T-cell (primary cell): ENCODE measurements at regions not wholly inside any gene's neighbourhood (a gene's known extent, or its start where the extent isn't known, plus 50 kb on each side); places are given as distances from the start of the nearest gene placed in this dataset.

Experiments used
- ATAC-seq, 4 experiments: fragments of 200-7000 bp in 3 of 4; fragments of 150-1000 bp in 1 of 4; cut with Tn5 transposase; replicated peaks in 1 of 4; 1 replicate in 3 of 4; 2 replicates in 1 of 4; pipeline ENCODE4 v1.10.0; 2021; ENCODE audit warnings: moderate library complexity in 3 of 4, mild to moderate bottlenecking in 2 of 4, moderate number of reproducible peaks in 1 of 4
- CTCF ChIA-PET, 2 donors: fragments of 300-600 bp; sonication (Branson Sonifier 250); formaldehyde crosslinking; loops; one replicate each; lab custom pipeline; 2022; ENCODE audit warnings: antibody characterized with exemption in 2 of 2; lab: Charles Lee
- POLR2A ChIA-PET, 2 donors: fragments of 300-600 bp; sonication (Branson Sonifier 250); formaldehyde crosslinking; loops; one replicate each; lab custom pipeline; 2022; ENCODE audit warnings: antibody characterized with exemption in 2 of 2; lab: Charles Lee
- DNase-seq, 35 experiments: peaks; one replicate each; pipeline versions ENCODE4 v3.0.0 to v3.0.0-alpha.2; 2013 to 2023
- H3K27ac ChIP-seq: one replicate; pipeline ENCODE4 v1.5.1; 2013; ENCODE audit warnings: low read length
- H3K27me3 ChIP-seq, 2 experiments: replicated peaks in 1 of 2; 1 replicate in 1 of 2; 2 replicates in 1 of 2; pipeline versions ENCODE4 v1.6.1 to v1.7.0; 2013; ENCODE audit warnings: low read length in 1 of 2, mixed read lengths in 1 of 2; ENCODE audit not compliant: control insufficient read depth in 2 of 2, insufficient read depth in 2 of 2; ENCODE audit errors: extremely low read depth in 1 of 2
- H3K36me3 ChIP-seq, 2 donors: 1 replicate in 1 of 2; 2 replicates in 1 of 2; pipeline versions ENCODE4 v1.6.1 to v1.7.0; 2013; ENCODE audit warnings: low read length in 1 of 2; ENCODE audit not compliant: control insufficient read depth in 2 of 2, insufficient read depth in 1 of 2; ENCODE audit errors: extremely low read depth in 1 of 2
- H3K4me1 ChIP-seq, 2 experiments: 1 replicate in 1 of 2; 2 replicates in 1 of 2; pipeline versions ENCODE4 v1.6.1 to v1.7.0; 2013; ENCODE audit warnings: low read length in 2 of 2, mixed read lengths in 1 of 2; ENCODE audit not compliant: insufficient read depth in 2 of 2, control insufficient read depth in 1 of 2; ENCODE audit errors: extremely low read depth in 1 of 2
- H3K4me3 ChIP-seq, 2 donors: 1 replicate in 1 of 2; 2 replicates in 1 of 2; pipeline versions ENCODE4 v1.5.1 to v1.7.0; 2013; ENCODE audit warnings: mild to moderate bottlenecking in 2 of 2, low read length in 1 of 2, moderate library complexity in 1 of 2; ENCODE audit not compliant: control insufficient read depth in 1 of 2; ENCODE audit errors: extremely low read depth in 1 of 2
- H3K9me3 ChIP-seq: 2 replicates; pipeline ENCODE4 v1.7.0; 2013
- H3K27ac Mint-ChIP-seq, 2 donors: one replicate each; pipeline ENCODE4 v1.8.0; 2020 to 2021; ENCODE audit warnings: mild to moderate bottlenecking in 2 of 2, mixed read lengths in 2 of 2
- H3K27me3 Mint-ChIP-seq, 2 donors: one replicate each; pipeline ENCODE4 v1.8.0; 2021 to 2022; ENCODE audit warnings: mixed read lengths in 2 of 2
- H3K36me3 Mint-ChIP-seq: one replicate; pipeline ENCODE4 v1.8.0; 2021; ENCODE audit warnings: mixed read lengths
- H3K4me1 Mint-ChIP-seq, 3 donors: one replicate each; pipeline ENCODE4 v1.8.0; 2020 to 2022; ENCODE audit warnings: mixed read lengths in 3 of 3, mild to moderate bottlenecking in 1 of 3
- H3K4me3 Mint-ChIP-seq, 3 donors: one replicate each; pipeline ENCODE4 v1.8.0; 2020 to 2022; ENCODE audit warnings: mild to moderate bottlenecking in 3 of 3, mixed read lengths in 3 of 3, moderate library complexity in 3 of 3
- H3K9me3 Mint-ChIP-seq, 3 donors: one replicate each; pipeline ENCODE4 v1.8.0; 2020 to 2022; ENCODE audit warnings: mixed read lengths in 3 of 3
- WGBS: methylation state at CpG from one replicate; pipeline ENCODE4 v1.1.5; 2013; ENCODE audit warnings: missing lambda C conversion rate; ENCODE audit not compliant: insufficient coverage; 5-methylcytosine and 5-hydroxymethylcytosine counted together

DNA sequence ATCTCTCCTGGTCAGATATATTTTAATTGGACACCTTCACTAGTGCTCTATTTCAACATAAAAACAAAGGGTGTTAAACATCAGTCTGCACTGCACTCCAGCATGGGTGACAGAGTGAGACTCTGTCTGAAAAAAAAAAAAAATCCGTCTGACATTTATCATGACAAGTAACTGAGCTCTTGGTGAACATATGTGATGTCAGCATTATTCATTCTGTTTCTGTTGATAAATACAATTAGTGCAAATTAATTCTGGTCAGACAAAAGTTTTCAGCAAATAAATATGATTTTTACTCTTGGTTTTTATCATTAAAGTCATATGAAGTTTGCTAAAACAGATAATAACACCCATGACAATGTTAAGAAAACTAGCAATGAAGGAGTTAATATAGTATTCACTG, 692.8 kb upstream of the GRM3 start:
- H3K27ac Mint-ChIP-seq: no peak overlapping the region
- Histone ChIP-seq H3K27me3 (no peaks in the 10 kb centered on the region), H3K9me3 (peaks cover 2% of the 10 kb centered on the region), H3K4me3 (no peak overlapping the region), H3K36me3 (no peaks in the 10 kb centered on the region), H3K4me1 (no peaks in the 10 kb centered on the region), H3K27ac (no peak overlapping the region)
- no peaks in the 10 kb centered on the region for H3K4me1 Mint-ChIP-seq
- no peaks in the 10 kb centered on the region for H3K36me3 Mint-ChIP-seq
- no peaks in the 10 kb centered on the region for H3K27me3 Mint-ChIP-seq
- POLR2A ChIA-PET: no interaction called here
- DNase-seq (no peak), ATAC-seq (no peak)
- peaks cover 22 to 48% (median 26%) of the 10 kb centered on the region in 3 donors for H3K9me3 Mint-ChIP-seq
- WGBS: no CpG with 5 or more reads among the region's 1 CpG
- CTCF ChIA-PET: no interaction called here
- H3K4me3 Mint-ChIP-seq: no peak overlapping the region

DNA sequence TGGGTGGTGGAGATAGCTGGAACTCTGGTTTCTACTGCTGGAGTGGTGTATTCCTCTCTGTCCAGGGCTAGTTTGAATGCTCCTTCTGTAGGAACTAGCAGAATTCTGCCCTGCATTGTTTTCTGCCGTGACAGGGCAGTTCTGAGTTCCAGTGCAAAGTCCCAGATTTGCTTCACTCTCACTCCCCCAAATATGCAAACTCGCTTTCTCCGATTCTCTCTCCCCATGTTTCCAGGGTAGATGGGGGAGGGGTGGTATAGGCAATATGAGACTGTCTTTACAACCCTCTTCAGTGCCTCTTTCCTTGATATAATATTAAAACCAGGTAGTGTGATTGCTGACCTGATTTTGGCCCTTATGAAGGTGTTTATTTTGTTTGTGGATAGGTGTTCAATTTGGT, 693.3 kb upstream of the GRM3 start:
- no peaks in the 10 kb centered on the region for H3K4me1 Mint-ChIP-seq
- Histone ChIP-seq H3K36me3 (no peaks in the 10 kb centered on the region), H3K4me3 (no peak overlapping the region), H3K4me1 (no peaks in the 10 kb centered on the region), H3K27ac (no peak overlapping the region), H3K27me3 (no peaks in the 10 kb centered on the region), H3K9me3 (peaks cover 2% of the 10 kb centered on the region)
- peaks cover 22 to 47% (median 23%) of the 10 kb centered on the region in 3 donors for H3K9me3 Mint-ChIP-seq
- CTCF ChIA-PET: no interaction called here
- no peak overlapping the region for H3K27ac Mint-ChIP-seq
- POLR2A ChIA-PET: no interaction called here
- DNase-seq (no peak), ATAC-seq (no peak)
- no CpG with 5 or more reads among the region's 3 CpGs for WGBS
- no peak overlapping the region for H3K4me3 Mint-ChIP-seq
- H3K27me3 Mint-ChIP-seq: no peaks in the 10 kb centered on the region
- H3K36me3 Mint-ChIP-seq: no peaks in the 10 kb centered on the region

DNA sequence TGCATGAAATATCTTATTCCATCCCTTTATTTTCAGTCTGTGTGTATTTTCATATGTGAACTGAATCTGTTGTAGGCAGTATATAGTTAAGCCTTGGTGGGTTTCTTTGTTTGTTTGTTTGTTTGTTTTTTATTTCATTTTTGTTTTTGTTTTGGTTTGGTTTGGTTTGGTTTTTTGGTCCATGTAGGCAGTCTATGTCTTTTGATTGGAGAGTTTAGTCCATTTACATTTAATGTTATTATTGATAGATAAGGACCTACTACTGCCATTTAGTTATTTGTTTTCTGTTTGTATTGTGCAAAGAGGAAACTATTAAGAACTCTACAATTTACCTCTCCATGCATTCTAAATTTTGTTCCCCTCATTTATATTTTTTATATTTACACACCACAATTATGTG, 695.9 kb upstream of the GRM3 start:
- H3K36me3 ChIP-seq: no peaks in the 10 kb centered on the region
- H3K4me1 ChIP-seq: no peaks in the 10 kb centered on the region
- DNase-seq: no peak
- H3K27me3 Mint-ChIP-seq: no peaks in the 10 kb centered on the region
- H3K4me3 ChIP-seq: no peak overlapping the region
- no peak overlapping the region for H3K4me3 Mint-ChIP-seq
- POLR2A ChIA-PET: no interaction called here
- H3K27ac ChIP-seq: no peak overlapping the region
- no peak overlapping the region for H3K27ac Mint-ChIP-seq
- no peaks in the 10 kb centered on the region for H3K36me3 Mint-ChIP-seq
- peaks cover 2% of the 10 kb centered on the region for H3K9me3 ChIP-seq
- ATAC-seq: no peak
- peaks cover 20 to 45% (median 26%) of the 10 kb centered on the region in 3 donors for H3K9me3 Mint-ChIP-seq
- CTCF ChIA-PET: no interaction called here
- no peaks in the 10 kb centered on the region for H3K4me1 Mint-ChIP-seq
- no peaks in the 10 kb centered on the region for H3K27me3 ChIP-seq

DNA sequence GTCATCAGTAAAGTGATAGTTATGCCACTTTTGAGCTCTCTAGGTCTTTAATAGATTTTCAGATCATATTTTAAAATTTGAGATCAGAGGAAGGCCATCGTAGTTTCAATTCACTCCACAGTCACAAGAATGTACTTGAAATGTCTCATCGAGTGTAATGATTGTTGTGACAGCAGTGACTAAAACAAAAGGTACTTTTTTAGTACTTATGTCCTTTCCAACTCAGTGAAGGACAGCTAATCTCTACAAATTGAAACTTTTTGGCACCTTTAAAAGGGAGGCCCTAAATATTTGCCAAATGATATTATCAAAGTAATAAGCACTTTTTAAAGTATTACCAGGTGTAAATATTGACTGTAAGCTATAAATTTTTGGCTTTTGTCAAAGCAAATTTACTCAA, 702.9 kb upstream of the GRM3 start:
- no peaks in the 10 kb centered on the region for H3K27me3 ChIP-seq
- no peaks in the 10 kb centered on the region for H3K4me1 ChIP-seq
- H3K9me3 ChIP-seq: no peaks in the 10 kb centered on the region
- H3K27ac ChIP-seq: no peak overlapping the region
- DNase-seq (no peak), ATAC-seq (no peak)
- no peaks in the 10 kb centered on the region for H3K27me3 Mint-ChIP-seq
- no peak overlapping the region for H3K4me3 Mint-ChIP-seq
- no peaks in the 10 kb centered on the region for H3K36me3 Mint-ChIP-seq
- POLR2A ChIA-PET: no interaction called here
- H3K4me3 ChIP-seq: no peak overlapping the region
- WGBS: no CpG with 5 or more reads among the region's 2 CpGs
- peaks cover 7 to 18% (median 14%) of the 10 kb centered on the region in 3 donors for H3K9me3 Mint-ChIP-seq
- no peak overlapping the region for H3K27ac Mint-ChIP-seq
- CTCF ChIA-PET: no interaction called here
- no peaks in the 10 kb centered on the region for H3K4me1 Mint-ChIP-seq
- H3K36me3 ChIP-seq: no peaks in the 10 kb centered on the region

DNA sequence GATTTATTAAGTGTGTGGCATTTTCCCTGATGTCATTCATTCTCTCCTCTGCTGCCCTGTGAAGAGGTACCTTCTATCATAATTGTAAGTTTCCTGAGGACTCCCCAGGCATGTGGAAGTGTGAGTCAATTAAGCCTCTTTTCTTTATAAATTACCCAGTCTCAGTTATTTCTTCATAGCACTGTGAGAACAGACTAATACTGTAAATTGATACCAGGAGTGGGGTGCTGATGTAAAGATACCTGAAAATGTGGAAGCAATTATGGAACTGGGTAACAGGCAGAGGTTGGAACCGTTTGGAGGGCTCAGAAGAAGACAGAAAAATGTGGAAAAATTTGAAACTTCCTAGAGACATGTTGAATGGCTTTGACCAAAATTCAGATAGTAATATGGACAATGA, 711.8 kb upstream of the GRM3 start:
- Histone ChIP-seq H3K9me3 (no peaks in the 10 kb centered on the region), H3K4me1 (no peaks in the 10 kb centered on the region), H3K36me3 (no peaks in the 10 kb centered on the region), H3K27ac (no peak overlapping the region), H3K4me3 (no peak overlapping the region), H3K27me3 (no peaks in the 10 kb centered on the region)
- no peaks in the 10 kb centered on the region for H3K36me3 Mint-ChIP-seq
- no peaks in the 10 kb centered on the region for H3K27me3 Mint-ChIP-seq
- no peaks in the 10 kb centered on the region for H3K4me1 Mint-ChIP-seq
- DNase-seq (no peak), ATAC-seq (no peak)
- no peak overlapping the region for H3K4me3 Mint-ChIP-seq
- peaks cover 19 to 26% (median 22%) of the 10 kb centered on the region in 3 donors for H3K9me3 Mint-ChIP-seq
- no peak overlapping the region for H3K27ac Mint-ChIP-seq
- 50% methylated on average over 1 of the region's 1 CpG for WGBS
- ChIA-PET POLR2A (no interaction called here), CTCF (no interaction called here)

DNA sequence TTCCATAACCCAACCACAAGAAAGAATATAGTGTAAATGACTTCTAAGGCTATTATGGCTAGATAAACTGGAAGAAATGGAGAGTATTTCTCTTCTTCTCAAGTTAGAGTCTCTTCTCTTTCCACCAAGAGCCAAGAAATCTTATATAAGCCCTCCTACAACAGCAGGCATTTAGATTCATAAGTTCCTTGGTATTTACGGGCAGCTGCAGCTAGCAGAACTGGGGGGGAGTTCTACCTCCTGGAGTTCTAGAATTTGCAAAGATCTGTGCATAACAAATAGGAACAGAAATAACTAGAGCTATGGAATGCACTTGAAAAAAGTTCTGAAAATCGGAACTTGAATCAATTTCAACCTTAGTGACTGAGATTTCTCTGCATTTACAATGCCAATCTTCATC, 715.2 kb upstream of the GRM3 start:
- no peak for ATAC-seq
- WGBS: no CpG with 5 or more reads among the region's 2 CpGs
- POLR2A ChIA-PET: no interaction called here

DNA sequence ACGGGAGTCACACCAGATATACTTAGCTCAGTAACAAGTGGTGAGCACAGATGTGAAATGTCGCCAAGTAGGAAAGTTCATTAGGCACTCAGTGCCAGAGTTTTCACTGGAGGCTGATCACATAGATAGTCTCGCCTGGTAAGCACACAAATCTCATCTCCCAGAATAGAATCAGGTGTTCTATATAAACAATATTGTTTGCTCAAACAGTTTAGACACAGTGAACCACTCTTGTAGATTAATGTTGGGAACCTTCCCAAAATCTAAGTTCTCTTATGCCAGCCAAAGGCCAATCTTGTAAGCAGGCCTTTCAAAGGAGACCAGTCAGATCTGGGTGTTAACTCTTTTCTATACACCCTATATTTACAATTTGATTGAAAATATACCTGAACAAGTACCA, 716.5 kb upstream of the GRM3 start:
- Histone ChIP-seq H3K4me3 (no peak overlapping the region), H3K27me3 (no peaks in the 10 kb centered on the region), H3K27ac (no peak overlapping the region), H3K4me1 (no peaks in the 10 kb centered on the region), H3K9me3 (no peaks in the 10 kb centered on the region), H3K36me3 (no peaks in the 10 kb centered on the region)
- no peak for DNase-seq
- no CpG with 5 or more reads among the region's 3 CpGs for WGBS
- Mint-ChIP-seq H3K4me3 (no peak overlapping the region), H3K36me3 (no peaks in the 10 kb centered on the region), H3K4me1 (no peaks in the 10 kb centered on the region), H3K27me3 (no peaks in the 10 kb centered on the region), H3K27ac (no peak overlapping the region), H3K9me3 (peaks cover 12 to 21% (median 17%) of the 10 kb centered on the region in 3 donors)
- ChIA-PET CTCF (no interaction called here), POLR2A (no interaction called here)
- ATAC-seq: no peak

More for the DNA sequence above, 715.2 kb upstream of the GRM3 start:
- H3K36me3 Mint-ChIP-seq: no peaks in the 10 kb centered on the region
- no peak overlapping the region for H3K27ac ChIP-seq
- no peaks in the 10 kb centered on the region for H3K27me3 ChIP-seq
- H3K4me3 Mint-ChIP-seq: no peak overlapping the region
- no peak overlapping the region for H3K4me3 ChIP-seq
- DNase-seq: no peak
- no peak overlapping the region for H3K27ac Mint-ChIP-seq
- no peaks in the 10 kb centered on the region for H3K36me3 ChIP-seq
- H3K9me3 Mint-ChIP-seq: peaks cover 10 to 19% (median 17%) of the 10 kb centered on the region in 3 donors
- no peaks in the 10 kb centered on the region for H3K4me1 ChIP-seq
- H3K27me3 Mint-ChIP-seq: no peaks in the 10 kb centered on the region
- no peaks in the 10 kb centered on the region for H3K9me3 ChIP-seq
- H3K4me1 Mint-ChIP-seq: no peaks in the 10 kb centered on the region
- CTCF ChIA-PET: no interaction called here
